GM21786 (cell line): ENCODE measurements at regions not wholly inside any gene's neighbourhood (a gene's known extent, or its start where the extent isn't known, plus 50 kb on each side); places are given as distances from the start of the nearest gene placed in this dataset.

Experiments
- ATAC-seq: cut with Tn5 transposase; IDR thresholded peaks from one replicate; pipeline ENCODE4 v1.9.1; 2021; ENCODE audit not compliant: unreplicated experiment

DNA sequence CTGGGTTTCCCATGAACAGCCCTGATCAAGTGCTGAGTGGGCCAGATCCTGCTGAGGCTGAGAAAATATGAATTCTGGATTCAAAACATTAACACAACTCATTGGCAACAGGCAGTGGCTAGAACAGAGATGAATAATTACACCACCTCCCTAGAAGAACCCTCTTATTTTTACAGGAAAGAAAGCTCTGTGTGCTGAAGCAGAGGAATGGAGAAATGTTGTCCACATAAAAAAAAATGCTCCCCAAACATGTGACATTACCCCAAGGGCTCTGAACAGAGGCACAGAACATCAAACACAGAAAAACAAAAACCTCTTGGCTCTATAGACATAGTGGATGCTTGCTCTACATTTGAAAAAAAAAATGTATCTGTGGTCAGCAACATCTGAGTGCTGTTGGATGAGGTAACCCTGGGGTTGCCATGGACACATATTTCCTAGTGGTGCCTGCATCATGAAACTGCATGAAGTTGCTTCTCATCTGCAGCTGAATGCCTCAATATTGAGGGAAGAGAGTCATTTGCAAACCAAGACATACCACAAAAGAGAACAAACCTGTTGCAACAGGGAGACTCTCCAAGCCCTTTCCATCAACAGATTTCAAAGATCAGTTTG, 98.8 kb downstream of the SNX19 start:
- ATAC-seq: no peak

GRCh38 chr11:130819625-130820024, 96.7 kb downstream of the SNX19 start:
- no peak for ATAC-seq
